PC-9 (cell line): ENCODE measurements at regions not wholly inside any gene's neighbourhood (a gene's known extent, or its start where the extent isn't known, plus 50 kb on each side); places are given as distances from the start of the nearest gene placed in this dataset.

Source experiments
- BruUV-seq: library from RNA; stranded (reverse); fragments of 400-500 nt; replicated peaks from 2 replicates; lab custom pipeline; 2021; lab: Mats Ljungman, UMichigan
- CTCF ChIA-PET: fragments of 300-600 bp; sonication (Branson Sonifier 250); formaldehyde crosslinking; loops from one replicate; lab custom pipeline; 2022; ENCODE audit warnings: antibody characterized with exemption; lab: Charles Lee
- POLR2A ChIA-PET: fragments of 300-600 bp; sonication (Branson Sonifier 250); formaldehyde crosslinking; loops from one replicate; lab custom pipeline; 2022; ENCODE audit warnings: antibody characterized with exemption; ENCODE audit not compliant: unreplicated experiment; lab: Charles Lee
- DNase-seq, 2 experiments: peaks; one replicate each; pipeline versions ENCODE4 v3.0.0 to v3.0.0-alpha.2; 2015 to 2022; ENCODE audit warnings: mixed read lengths in 1 of 2
- H2AFZ ChIP-seq: fragments of 200-600 bp; sonication (generic); 2 replicates; pipeline ENCODE4 v1.8.1; 2017; ENCODE audit warnings: antibody characterized with exemption
- H3F3A ChIP-seq: fragments of 200-600 bp; sonication (generic); 2 replicates; pipeline ENCODE4 v1.8.1; 2017; ENCODE audit warnings: antibody characterized with exemption, mild to moderate bottlenecking, low read depth; ENCODE audit not compliant: insufficient read depth
- H3K27ac ChIP-seq: fragments of 200-600 bp; sonication (generic); 2 replicates; pipeline ENCODE4 v1.6.1; 2016; ENCODE audit warnings: mixed run types
- H3K27me3 ChIP-seq: fragments of 200-600 bp; sonication (generic); 2 replicates; pipeline ENCODE4 v1.6.1; 2016; ENCODE audit warnings: low read depth, mixed run types; ENCODE audit not compliant: insufficient read depth
- H3K36me3 ChIP-seq: fragments of 200-600 bp; sonication (generic); 2 replicates; pipeline ENCODE4 v1.6.1; 2016; ENCODE audit warnings: low read depth, mixed run types
- H3K4me1 ChIP-seq: fragments of 200-600 bp; sonication (generic); replicated peaks from 2 replicates; pipeline ENCODE4 v1.6.1; 2016; ENCODE audit warnings: mixed run types; ENCODE audit not compliant: insufficient read depth
- H3K4me2 ChIP-seq: fragments of 200-600 bp; sonication (generic); 2 replicates; pipeline ENCODE4 v1.6.1; 2017; ENCODE audit warnings: mixed run types
- H3K4me3 ChIP-seq: fragments of 200-600 bp; sonication (generic); 2 replicates; pipeline ENCODE4 v1.6.1; 2016; ENCODE audit warnings: mixed run types
- H3K79me2 ChIP-seq: fragments of 200-600 bp; sonication (generic); 2 replicates; pipeline ENCODE4 v1.6.1; 2017; ENCODE audit warnings: low read depth, mixed run types
- H3K9me2 ChIP-seq: fragments of 200-600 bp; sonication (generic); 2 replicates; pipeline ENCODE4 v1.8.1; 2017; ENCODE audit warnings: mild to moderate bottlenecking; ENCODE audit not compliant: insufficient read depth
- H3K9me3 ChIP-seq: fragments of 200-600 bp; sonication (generic); 2 replicates; pipeline ENCODE4 v1.8.1; 2016; ENCODE audit warnings: low read depth; ENCODE audit not compliant: insufficient read depth
- H4K20me1 ChIP-seq: fragments of 200-600 bp; sonication (generic); 2 replicates; pipeline ENCODE4 v1.8.1; 2017; ENCODE audit not compliant: insufficient read depth
- EZH2 ChIP-seq: fragments of 200-600 bp; sonication (generic); IDR thresholded peaks from 2 replicates; pipeline ENCODE4 v1.8.0; 2017; ENCODE audit warnings: antibody characterized with exemption, low read depth
- intact Hi-C: fragments of 100-400 bp; cut with micrococcal nuclease; formaldehyde crosslinking; loops from one replicate; pipeline ENCODE4 v1.10.0; 2022; ENCODE audit not compliant: unreplicated experiment
- TF ChIP-seq, protein P1 (sequence below): fragments of 200-600 bp; sonication (generic); conservative IDR thresholded peaks from 2 replicates; pipeline ENCODE4 v1.6.1; 2017; ENCODE audit warnings: mixed run types, antibody characterized with exemption, mild to moderate bottlenecking, moderate library complexity

DNA sequence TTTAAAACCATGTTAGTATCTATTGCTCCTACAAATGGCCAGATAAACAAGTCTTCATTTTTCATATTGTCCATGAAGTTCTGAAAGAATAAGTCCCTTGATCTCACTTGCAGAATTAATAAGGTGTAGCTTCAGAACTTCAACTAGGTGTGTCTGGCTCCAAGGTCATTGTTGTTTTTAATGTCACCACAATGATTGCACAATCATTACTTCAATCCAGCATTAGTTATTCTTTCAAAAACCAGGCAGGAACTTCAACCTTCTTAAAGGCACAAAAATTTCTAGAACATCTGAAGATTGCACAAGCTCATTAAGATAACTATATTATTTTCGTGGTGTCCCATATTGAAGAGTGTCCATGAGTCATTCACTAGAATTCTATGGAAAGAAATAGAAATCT, 1386.4 kb downstream of the CDH11 start:
- ChIA-PET POLR2A (no interaction called here), CTCF (no interaction called here)
- Histone ChIP-seq H3K4me3 (no peak overlapping the region), H3F3A (no peaks in the 10 kb centered on the region), H3K36me3 (no peaks in the 10 kb centered on the region), H3K4me2 (no peak overlapping the region), H4K20me1 (no peaks in the 10 kb centered on the region), H3K9me2 (no peaks in the 10 kb centered on the region), H2AFZ (no peak overlapping the region), H3K27me3 (no peaks in the 10 kb centered on the region), H3K79me2 (no peaks in the 10 kb centered on the region), H3K27ac (no peak overlapping the region), H3K9me3 (no peaks in the 10 kb centered on the region), H3K4me1 (no peaks in the 10 kb centered on the region)
- TF ChIP-seq, protein P1, sequence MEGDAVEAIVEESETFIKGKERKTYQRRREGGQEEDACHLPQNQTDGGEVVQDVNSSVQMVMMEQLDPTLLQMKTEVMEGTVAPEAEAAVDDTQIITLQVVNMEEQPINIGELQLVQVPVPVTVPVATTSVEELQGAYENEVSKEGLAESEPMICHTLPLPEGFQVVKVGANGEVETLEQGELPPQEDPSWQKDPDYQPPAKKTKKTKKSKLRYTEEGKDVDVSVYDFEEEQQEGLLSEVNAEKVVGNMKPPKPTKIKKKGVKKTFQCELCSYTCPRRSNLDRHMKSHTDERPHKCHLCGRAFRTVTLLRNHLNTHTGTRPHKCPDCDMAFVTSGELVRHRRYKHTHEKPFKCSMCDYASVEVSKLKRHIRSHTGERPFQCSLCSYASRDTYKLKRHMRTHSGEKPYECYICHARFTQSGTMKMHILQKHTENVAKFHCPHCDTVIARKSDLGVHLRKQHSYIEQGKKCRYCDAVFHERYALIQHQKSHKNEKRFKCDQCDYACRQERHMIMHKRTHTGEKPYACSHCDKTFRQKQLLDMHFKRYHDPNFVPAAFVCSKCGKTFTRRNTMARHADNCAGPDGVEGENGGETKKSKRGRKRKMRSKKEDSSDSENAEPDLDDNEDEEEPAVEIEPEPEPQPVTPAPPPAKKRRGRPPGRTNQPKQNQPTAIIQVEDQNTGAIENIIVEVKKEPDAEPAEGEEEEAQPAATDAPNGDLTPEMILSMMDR = no peak
- no peak for TF ChIP-seq EZH2
- no peak for DNase-seq
- intact Hi-C loops = no loop called here
- BruUV-seq = no TSS peak

DNA sequence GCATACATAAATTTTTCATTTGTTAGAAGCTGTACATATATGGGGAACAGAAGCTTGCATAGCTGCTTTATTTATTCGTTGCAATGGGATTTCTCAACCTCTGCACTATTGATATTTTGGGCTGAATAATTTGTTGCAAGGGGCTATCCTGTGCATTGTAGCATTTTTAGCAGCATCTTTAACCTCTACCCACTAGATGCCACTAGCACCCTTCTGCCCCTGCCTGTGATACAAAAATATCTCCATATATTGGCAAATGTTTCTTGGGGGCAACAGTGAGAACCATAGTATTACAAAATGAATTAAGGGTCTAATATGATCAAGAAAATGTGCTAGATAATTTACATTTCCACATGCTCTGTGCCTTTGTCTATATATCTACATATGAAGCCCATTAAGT, 1401.0 kb downstream of the CDH11 start:
- intact Hi-C loops = no loop called here
- CTCF ChIA-PET = no interaction called here
- BruUV-seq = no TSS peak

DNA sequence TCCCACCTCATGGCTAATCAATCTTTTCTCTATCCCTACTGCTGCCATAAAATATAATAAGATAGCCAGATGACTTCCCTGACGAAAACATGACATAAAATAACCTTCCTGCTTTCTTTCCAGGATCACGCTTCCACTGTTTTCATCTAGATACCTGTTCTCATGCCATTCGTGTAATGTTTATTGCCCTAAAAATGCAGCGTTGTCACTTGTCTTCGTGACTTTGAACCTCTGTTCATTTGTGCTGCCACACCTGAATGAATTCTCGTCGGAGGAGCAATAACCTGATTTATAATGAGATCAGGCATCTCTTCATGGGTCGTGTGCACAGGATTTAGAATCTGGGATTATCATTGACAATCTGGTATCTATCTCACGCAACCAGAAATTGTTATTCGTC, 1401.9 kb downstream of the CDH11 start:
- Histone ChIP-seq H3F3A (no peaks in the 10 kb centered on the region), H4K20me1 (no peaks in the 10 kb centered on the region), H2AFZ (no peak overlapping the region), H3K4me1 (no peaks in the 10 kb centered on the region), H3K79me2 (no peaks in the 10 kb centered on the region), H3K27me3 (no peaks in the 10 kb centered on the region), H3K9me3 (no peaks in the 10 kb centered on the region), H3K4me2 (no peak overlapping the region), H3K9me2 (no peaks in the 10 kb centered on the region), H3K36me3 (no peaks in the 10 kb centered on the region), H3K4me3 (no peak overlapping the region), H3K27ac (no peak overlapping the region)
- POLR2A ChIA-PET = no interaction called here
- TF ChIP-seq, protein P1 = no peak
- no peak for TF ChIP-seq EZH2
- no TSS peak for BruUV-seq
- CTCF ChIA-PET = no interaction called here
- intact Hi-C loops = no loop called here
- DNase-seq = no peak

More for the DNA sequence above, 1401.0 kb downstream of the CDH11 start:
- DNase-seq = no peak
- no peaks in the 10 kb centered on the region for H3F3A ChIP-seq
- no peak overlapping the region for H3K27ac ChIP-seq
- no peak overlapping the region for H2AFZ ChIP-seq
- H3K4me1 ChIP-seq = no peaks in the 10 kb centered on the region
- no peak overlapping the region for H3K4me3 ChIP-seq
- POLR2A ChIA-PET = no interaction called here
- H3K79me2 ChIP-seq = no peaks in the 10 kb centered on the region
- H3K4me2 ChIP-seq = no peak overlapping the region
- no peaks in the 10 kb centered on the region for H3K9me3 ChIP-seq
- no peaks in the 10 kb centered on the region for H3K36me3 ChIP-seq
- H3K27me3 ChIP-seq = no peaks in the 10 kb centered on the region
- TF ChIP-seq EZH2 = no peak
- TF ChIP-seq, protein P1 = no peak
- H3K9me2 ChIP-seq = no peaks in the 10 kb centered on the region
- H4K20me1 ChIP-seq = no peaks in the 10 kb centered on the region
